ENCODE measurements at regions not wholly inside any gene's neighbourhood (a gene's known extent, or its start where the extent isn't known, plus 50 kb on each side); places are given as distances from the start of the nearest gene placed in this dataset.

- Histone ChIP-seq H3K79me2 (ENCODE audit: insufficient read depth, low read length) (no peaks in the 10 kb centered on the region), H2AFZ (ENCODE audit: insufficient read depth, low read depth, low read length, poor library complexity, severe bottlenecking) (no peak overlapping the region), H3K36me3 (replicated peaks in 1 of 2; ENCODE audit: control insufficient read depth in 1 of 2, insufficient read depth in 2 of 2, low read length in 2 of 2) (no peaks in the 10 kb centered on the region), H3K9me3 (replicated peaks in 1 of 2; ENCODE audit: control insufficient read depth in 1 of 2, insufficient read depth in 1 of 2, low read length in 2 of 2) (peaks cover 0 to 3% of the 10 kb centered on the region in 2 donors), H3K4me3 (replicated peaks in 1 of 3; ENCODE audit: low read depth in 2 of 3, low read length in 3 of 3) (no peak overlapping the region), H4K20me1 (ENCODE audit: insufficient read depth, low read length) (no peaks in the 10 kb centered on the region), H3K4me2 (replicated peaks; ENCODE audit: extremely low read depth, low read length, poor library complexity, severe bottlenecking) (no peak overlapping the region), H3K9ac (ENCODE audit: insufficient read depth, low read length, poor library complexity, severe bottlenecking) (no peak overlapping the region), H3K27me3 (ENCODE audit: control insufficient read depth in 2 of 2, insufficient read depth in 2 of 2, low read length in 2 of 2) (no peaks in the 10 kb centered on the region), H3K27ac (ENCODE audit: low read depth in 1 of 2, low read length in 2 of 2) (no peak overlapping the region), H3K4me1 (ENCODE audit: control insufficient read depth in 1 of 2, insufficient read depth in 2 of 2, low read length in 2 of 2) (no peaks in the 10 kb centered on the region)
- H3K9me3 Mint-ChIP-seq, result peaks cover 0 to 4% (median 2%) of the 10 kb centered on the region in 7 donors
- no peak overlapping the region for H3K4me3 Mint-ChIP-seq
- WGBS (ENCODE audit: insufficient coverage), result 72% methylated on average over 6 of the region's 9 CpGs
- no peak overlapping the region for H3K27ac Mint-ChIP-seq
- intact Hi-C loops (cut with micrococcal nuclease), result no loop called here
- H3K27me3 Mint-ChIP-seq (ENCODE audit: low read depth in 3 of 3), result no peaks in the 10 kb centered on the region
- DNase-seq, result no peak
- no peaks in the 10 kb centered on the region for H3K36me3 Mint-ChIP-seq
- no peaks in the 10 kb centered on the region for H3K4me1 Mint-ChIP-seq
- no peak for TF ChIP-seq CTCF (IDR thresholded peaks at IDR 0.05)
Observed at GRCh38 chrX:94871640-94872039, 1197.6 kb downstream of the FAM133A start.

DNA sequence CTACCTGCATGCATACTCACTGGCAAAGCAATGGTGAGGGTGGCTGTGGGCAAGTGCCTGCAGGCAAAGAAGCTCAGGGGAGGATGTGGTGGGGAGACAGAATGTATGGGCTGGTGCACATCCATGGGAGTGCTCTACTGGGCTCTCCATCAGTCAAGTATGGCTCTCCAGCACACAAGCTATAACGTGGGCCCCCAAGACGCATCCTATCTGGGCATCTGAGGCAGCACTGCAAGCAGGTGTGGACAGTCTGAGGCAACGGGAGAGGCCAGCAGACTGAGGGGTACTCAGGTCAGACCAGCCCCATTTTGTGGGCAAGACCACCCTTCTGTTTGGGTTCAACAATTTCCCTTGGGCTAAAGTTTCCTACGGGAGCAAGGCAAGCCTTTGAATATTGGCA is 1227.8 kb downstream of the FAM133A start:
- H3K4me2 ChIP-seq (replicated peaks; ENCODE audit: extremely low read depth, low read length, poor library complexity, severe bottlenecking), result no peak overlapping the region
- DNase-seq, result no peak
- H3K79me2 ChIP-seq (ENCODE audit: insufficient read depth, low read length), result no peaks in the 10 kb centered on the region
- H3K4me1 ChIP-seq (ENCODE audit: control insufficient read depth in 1 of 2, insufficient read depth in 2 of 2, low read length in 2 of 2), result no peaks in the 10 kb centered on the region
- intact Hi-C loops (cut with micrococcal nuclease), result no loop called here
- H3K4me3 ChIP-seq (replicated peaks in 1 of 3; ENCODE audit: low read depth in 2 of 3, low read length in 3 of 3), result no peak overlapping the region
- no peak overlapping the region for H3K9ac ChIP-seq (ENCODE audit: insufficient read depth, low read length, poor library complexity, severe bottlenecking)
- H3K36me3 ChIP-seq (replicated peaks in 1 of 2; ENCODE audit: control insufficient read depth in 1 of 2, insufficient read depth in 2 of 2, low read length in 2 of 2), result no peaks in the 10 kb centered on the region
- H3K4me1 Mint-ChIP-seq, result no peaks in the 10 kb centered on the region
- H4K20me1 ChIP-seq (ENCODE audit: insufficient read depth, low read length), result no peaks in the 10 kb centered on the region
- H2AFZ ChIP-seq (ENCODE audit: insufficient read depth, low read depth, low read length, poor library complexity, severe bottlenecking), result no peak overlapping the region
- H3K9me3 ChIP-seq (replicated peaks in 1 of 2; ENCODE audit: control insufficient read depth in 1 of 2, insufficient read depth in 1 of 2, low read length in 2 of 2), result peaks cover 3 to 10% of the 10 kb centered on the region in 2 donors
- H3K27ac ChIP-seq (ENCODE audit: low read depth in 1 of 2, low read length in 2 of 2), result no peak overlapping the region
- H3K27me3 ChIP-seq (ENCODE audit: control insufficient read depth in 2 of 2, insufficient read depth in 2 of 2, low read length in 2 of 2), result no peaks in the 10 kb centered on the region
- H3K4me3 Mint-ChIP-seq, result no peak overlapping the region
- TF ChIP-seq CTCF (IDR thresholded peaks at IDR 0.05), result no peak
- no peaks in the 10 kb centered on the region for H3K36me3 Mint-ChIP-seq
- 100% methylated on average over 1 of the region's 4 CpGs for WGBS (ENCODE audit: insufficient coverage)
- no peak overlapping the region for H3K27ac Mint-ChIP-seq
- peaks cover 0 to 5% (median 1%) of the 10 kb centered on the region in 7 donors for H3K9me3 Mint-ChIP-seq
- no peaks in the 10 kb centered on the region for H3K27me3 Mint-ChIP-seq (ENCODE audit: low read depth in 3 of 3)

All from CD14-positive monocyte (primary cell).